Nephron (organoid): ENCODE measurements at regions not wholly inside any gene's neighbourhood (a gene's known extent, or its start where the extent isn't known, plus 50 kb on each side); places are given as distances from the start of the nearest gene placed in this dataset.
A peak's percentile ranks its signal among the peaks of the same experiment; 100 is the strongest.

Experiments
- H3K27ac Mint-ChIP-seq, 3 experiments: 2 replicates each; pipeline ENCODE4 v1.8.0; 2020; ENCODE audit warnings: mixed read lengths in 3 of 3, mild to moderate bottlenecking in 2 of 3, moderate library complexity in 1 of 3
- H3K27me3 Mint-ChIP-seq: 2 replicates; pipeline ENCODE4 v1.8.0; 2021; ENCODE audit warnings: low read depth, mild to moderate bottlenecking, moderate library complexity, mixed read lengths
- H3K36me3 Mint-ChIP-seq: 2 replicates; pipeline ENCODE4 v1.8.0; 2020; ENCODE audit warnings: low read depth, mixed read lengths
- H3K4me1 Mint-ChIP-seq: 2 replicates; pipeline ENCODE4 v1.8.0; 2020; ENCODE audit warnings: mixed read lengths
- H3K4me3 Mint-ChIP-seq, 3 experiments: 2 replicates each; pipeline ENCODE4 v1.8.0; 2020; ENCODE audit warnings: mild to moderate bottlenecking in 3 of 3, mixed read lengths in 3 of 3, moderate library complexity in 2 of 3
- H3K9me3 Mint-ChIP-seq: 2 replicates; pipeline ENCODE4 v1.8.0; 2020; ENCODE audit warnings: mixed read lengths
- CTCF ChIP-seq, 3 experiments: fragments of 200-600 bp; sonication (generic); IDR thresholded peaks; one replicate each; pipeline ENCODE4 v1.5.0; 2021; ENCODE audit warnings: antibody characterized with exemption in 3 of 3; ENCODE audit not compliant: unreplicated experiment in 3 of 3

- Mint-ChIP-seq H3K27ac (no peak overlapping the region), H3K4me1 (peaks cover 6% of the 10 kb centered on the region), H3K9me3 (no peaks in the 10 kb centered on the region), H3K36me3 (no peaks in the 10 kb centered on the region), H3K27me3 (no peaks in the 10 kb centered on the region), H3K4me3 (no peak overlapping the region)
- TF ChIP-seq CTCF (IDR thresholded peaks at IDR 0.05; ENCODE audit: unreplicated experiment in 3 of 3), result no peak
Measured at GRCh38 chr10:3858051-3858845, 73.2 kb upstream of the KLF6 start.

- peaks cover 8% of the 10 kb centered on the region for H3K4me1 Mint-ChIP-seq
Measured at GRCh38 chr10:3857318-3857717, 72.3 kb upstream of the KLF6 start.

GRCh38 chr10:3856593-3856992 lies 71.6 kb upstream of the KLF6 start:
- peaks cover 15% of the 10 kb centered on the region for H3K4me1 Mint-ChIP-seq
- TF ChIP-seq CTCF (IDR thresholded peaks at IDR 0.05; ENCODE audit: unreplicated experiment in 3 of 3), result no peak
- no peaks in the 10 kb centered on the region for H3K36me3 Mint-ChIP-seq
- no peak overlapping the region for H3K4me3 Mint-ChIP-seq
- H3K27ac Mint-ChIP-seq, result no peak overlapping the region
- H3K9me3 Mint-ChIP-seq, result no peaks in the 10 kb centered on the region
- H3K27me3 Mint-ChIP-seq, result no peaks in the 10 kb centered on the region

More at GRCh38 chr10:3857318-3857717, 72.3 kb upstream of the KLF6 start:
- no peak for TF ChIP-seq CTCF (IDR thresholded peaks at IDR 0.05; ENCODE audit: unreplicated experiment in 3 of 3)
- no peaks in the 10 kb centered on the region for H3K9me3 Mint-ChIP-seq
- H3K27ac Mint-ChIP-seq, result no peak overlapping the region
- no peaks in the 10 kb centered on the region for H3K27me3 Mint-ChIP-seq
- no peak overlapping the region for H3K4me3 Mint-ChIP-seq
- no peaks in the 10 kb centered on the region for H3K36me3 Mint-ChIP-seq

GRCh38 chr10:3853547-3854303 lies 68.7 kb upstream of the KLF6 start:
- H3K9me3 Mint-ChIP-seq, result no peaks in the 10 kb centered on the region
- H3K27me3 Mint-ChIP-seq, result no peaks in the 10 kb centered on the region
- TF ChIP-seq CTCF (IDR thresholded peaks at IDR 0.05; ENCODE audit: unreplicated experiment in 3 of 3), result no peak
- H3K4me1 Mint-ChIP-seq, result peaks cover 15% of the 10 kb centered on the region
- H3K27ac Mint-ChIP-seq, result peak overlapping the region; percentile 55 to 86 (median 64)
- H3K36me3 Mint-ChIP-seq, result no peaks in the 10 kb centered on the region
- no peak overlapping the region for H3K4me3 Mint-ChIP-seq

- Mint-ChIP-seq H3K27ac (peak overlapping the region in 2 of 3 experiments; percentile 55 to 97), H3K36me3 (no peaks in the 10 kb centered on the region), H3K4me1 (peaks cover 15% of the 10 kb centered on the region), H3K4me3 (no peak overlapping the region), H3K27me3 (no peaks in the 10 kb centered on the region), H3K9me3 (no peaks in the 10 kb centered on the region)
- no peak for TF ChIP-seq CTCF (IDR thresholded peaks at IDR 0.05; ENCODE audit: unreplicated experiment in 3 of 3)
Measured at GRCh38 chr10:3853016-3853415, 68.0 kb upstream of the KLF6 start.
